ENCODE measurements at regions not wholly inside any gene's neighbourhood (a gene's known extent, or its start where the extent isn't known, plus 50 kb on each side); places are given as distances from the start of the nearest gene placed in this dataset.
"Not testable (repeated sequence)": the region's sequence is repeated elsewhere in the genome, so short reads cannot be mapped to it uniquely, and the experiment has no call there.

DNA sequence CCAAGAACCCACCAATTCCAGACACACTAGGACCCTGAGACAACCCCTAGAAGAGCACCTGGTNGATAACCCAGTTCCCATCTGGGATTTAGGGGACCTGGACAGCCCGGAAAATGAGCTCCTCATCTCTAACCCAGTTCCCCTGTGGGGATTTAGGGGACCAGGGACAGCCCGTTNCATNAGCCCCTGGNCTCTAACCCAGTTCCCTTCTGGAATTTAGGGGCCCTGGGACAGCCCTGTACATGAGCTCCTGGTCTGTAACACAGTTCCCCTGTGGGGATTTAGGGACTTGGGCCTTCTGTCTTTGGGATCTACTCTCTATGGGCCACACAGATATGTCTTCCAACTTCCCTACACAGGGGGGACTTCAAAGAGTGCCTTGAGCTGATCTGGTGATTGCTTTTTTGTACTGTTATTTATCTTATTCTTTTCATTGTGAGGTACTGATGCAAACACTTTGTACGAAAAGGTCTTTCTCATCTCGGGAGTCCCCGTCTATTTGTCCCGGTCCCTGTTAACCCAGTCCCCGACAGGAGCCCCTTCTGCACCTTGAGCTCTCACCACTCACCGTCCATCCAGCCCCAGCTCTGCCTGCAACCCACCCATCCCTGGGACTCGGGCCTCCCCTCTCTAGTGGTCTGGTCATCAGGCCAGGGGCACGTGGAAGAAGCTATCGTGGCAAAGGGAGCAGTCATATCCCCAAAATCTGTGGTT, 58.2 kb upstream of the PLCXD1 start:
- H3K27me3 ChIP-seq (ENCODE audit: control insufficient read depth in 2 of 2, insufficient read depth in 2 of 2, low read length in 2 of 2); FAIRE-seq; H3K9me3 ChIP-seq (replicated peaks; ENCODE audit: control insufficient read depth, insufficient read depth, low read depth, low read length); DNase-seq (ENCODE audit: extremely low read depth in 1 of 4, low spot score in 3 of 4); ATAC-seq; H3K27ac ChIP-seq (ENCODE audit: extremely low read depth, low read depth, low read length); H4K20me1 ChIP-seq (replicated peaks; ENCODE audit: control insufficient read depth, insufficient read depth, low read length); H3K4me1 ChIP-seq (replicated peaks in 1 of 2; ENCODE audit: control insufficient read depth in 2 of 2, insufficient read depth in 2 of 2, low read length in 2 of 2); H3K36me3 ChIP-seq (ENCODE audit: control insufficient read depth, insufficient read depth, low read length); CTCF ChIA-PET (ENCODE audit: low intra/inter-chr PET ratio); H3K79me2 ChIP-seq (ENCODE audit: control insufficient read depth, insufficient read depth, low read length); POLR2A ChIA-PET; H3K9ac ChIP-seq (ENCODE audit: insufficient read depth in 1 of 2, low read depth in 2 of 2, low read length in 2 of 2); H3K9me1 ChIP-seq (ENCODE audit: control insufficient read depth, insufficient read depth, low read length); BruUV-seq (replicated peaks); H3K4me3 ChIP-seq; H3K4me2 ChIP-seq (ENCODE audit: insufficient read depth, low read length); H2AFZ ChIP-seq (ENCODE audit: low read depth, low read length); in situ Hi-C loops (cut with MboI); intact Hi-C loops (cut with micrococcal nuclease): not testable (repeated sequence)
- no CpG with 5 or more reads among the region's 11 CpGs for WGBS (ENCODE audit: insufficient coverage, low coverage, missing lambda C conversion rate)

DNA sequence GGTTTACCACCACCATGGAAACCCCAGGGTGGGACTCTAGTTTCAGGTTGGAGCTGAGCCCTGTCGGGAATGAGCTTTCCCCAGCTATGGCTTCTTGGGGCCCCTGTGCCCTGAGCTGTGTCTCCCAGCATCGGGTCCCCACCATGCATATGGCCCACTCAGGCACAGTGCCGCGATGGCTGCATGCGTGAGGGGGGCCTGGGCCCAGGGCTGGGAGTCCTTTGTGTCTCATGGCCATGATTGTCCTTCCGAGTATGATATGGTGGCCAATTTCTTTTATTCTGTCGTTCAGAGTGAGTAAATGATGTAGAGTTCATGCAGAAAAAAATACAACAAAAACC, 57.7 kb upstream of the PLCXD1 start:
- DNase-seq (ENCODE audit: extremely low read depth in 1 of 4, low spot score in 3 of 4); H3K9me3 ChIP-seq (replicated peaks; ENCODE audit: control insufficient read depth, insufficient read depth, low read depth, low read length); H3K27me3 ChIP-seq (ENCODE audit: control insufficient read depth in 2 of 2, insufficient read depth in 2 of 2, low read length in 2 of 2); ATAC-seq; H3K4me3 ChIP-seq; H3K79me2 ChIP-seq (ENCODE audit: control insufficient read depth, insufficient read depth, low read length); POLR2A ChIA-PET; H4K20me1 ChIP-seq (replicated peaks; ENCODE audit: control insufficient read depth, insufficient read depth, low read length); H3K9me1 ChIP-seq (ENCODE audit: control insufficient read depth, insufficient read depth, low read length); H3K36me3 ChIP-seq (ENCODE audit: control insufficient read depth, insufficient read depth, low read length); H3K4me2 ChIP-seq (ENCODE audit: insufficient read depth, low read length); H2AFZ ChIP-seq (ENCODE audit: low read depth, low read length); in situ Hi-C loops (cut with MboI); H3K9ac ChIP-seq (ENCODE audit: insufficient read depth in 1 of 2, low read depth in 2 of 2, low read length in 2 of 2); intact Hi-C loops (cut with micrococcal nuclease); H3K27ac ChIP-seq (ENCODE audit: extremely low read depth, low read depth, low read length); FAIRE-seq; H3K4me1 ChIP-seq (replicated peaks in 1 of 2; ENCODE audit: control insufficient read depth in 2 of 2, insufficient read depth in 2 of 2, low read length in 2 of 2); BruUV-seq (replicated peaks); CTCF ChIA-PET (ENCODE audit: low intra/inter-chr PET ratio): not testable (repeated sequence)
- WGBS (ENCODE audit: insufficient coverage, low coverage, missing lambda C conversion rate) = no CpG with 5 or more reads among the region's 7 CpGs

All from K562 (cell line).